HFF-Myc (cell line): ENCODE measurements at regions not wholly inside any gene's neighbourhood (a gene's known extent, or its start where the extent isn't known, plus 50 kb on each side); places are given as distances from the start of the nearest gene placed in this dataset.

Experiments
- DNase-seq: peaks from one replicate; pipeline ENCODE4 v3.0.0-alpha.2; 2011; ENCODE audit warnings: low read depth; ENCODE audit errors: extremely low read depth
- H3K4me3 ChIP-seq: replicated peaks from 2 replicates; pipeline ENCODE4 v1.5.1; 2011; ENCODE audit warnings: low read depth, mild to moderate bottlenecking, control low read depth, low read length
- CTCF ChIP-seq: IDR thresholded peaks from 2 replicates; pipeline ENCODE4 v1.5.1; 2012; ENCODE audit warnings: mild to moderate bottlenecking, low read depth, low read length, control low read depth; ENCODE audit errors: missing control alignments

- DNase-seq = no peak
- TF ChIP-seq CTCF = no peak
Observed at GRCh38 chr4:114191496-114191895, 212.0 kb upstream of the ARSJ start.

GRCh38 chr4:114192854-114193253 is 213.4 kb upstream of the ARSJ start:
- no peak for TF ChIP-seq CTCF
- DNase-seq = no peak
- no peak overlapping the region for H3K4me3 ChIP-seq

More at GRCh38 chr4:114191496-114191895, 212.0 kb upstream of the ARSJ start:
- H3K4me3 ChIP-seq = no peak overlapping the region

GRCh38 chr4:114193624-114194399 is 214.4 kb upstream of the ARSJ start:
- DNase-seq = no peak
- no peak for TF ChIP-seq CTCF
- no peak overlapping the region for H3K4me3 ChIP-seq

GRCh38 chr4:114196606-114197005 is 217.2 kb upstream of the ARSJ start:
- no peak for DNase-seq

GRCh38 chr4:114200026-114200425 is 220.6 kb upstream of the ARSJ start:
- no peak for DNase-seq
- no peak for TF ChIP-seq CTCF
- no peak overlapping the region for H3K4me3 ChIP-seq

More at GRCh38 chr4:114196606-114197005, 217.2 kb upstream of the ARSJ start:
- TF ChIP-seq CTCF = no peak
- H3K4me3 ChIP-seq = no peak overlapping the region

GRCh38 chr4:114205261-114205660 is 225.8 kb upstream of the ARSJ start:
- no peak overlapping the region for H3K4me3 ChIP-seq
- no peak for TF ChIP-seq CTCF
- DNase-seq = no peak
